ENCODE measurements at regions not wholly inside any gene's neighbourhood (a gene's known extent, or its start where the extent isn't known, plus 50 kb on each side); places are given as distances from the start of the nearest gene placed in this dataset.

DNA sequence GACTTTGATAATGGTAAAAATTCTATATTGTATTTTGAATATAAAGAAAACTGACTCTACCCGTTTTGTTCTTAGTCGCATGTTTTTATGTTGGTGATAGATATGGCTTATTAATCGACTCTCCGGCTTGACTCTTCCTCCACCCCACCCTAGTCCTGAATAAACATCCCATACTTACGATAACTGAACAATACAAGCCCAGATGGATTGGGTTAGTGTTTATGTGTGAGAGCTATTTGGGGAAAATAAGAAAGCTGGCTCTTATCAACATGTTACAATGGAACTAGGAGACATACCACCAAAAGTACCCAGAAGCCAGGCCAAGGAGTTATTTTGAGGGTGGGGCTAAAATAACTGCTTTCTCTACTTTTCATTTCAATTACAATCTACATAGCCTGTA lies 796.3 kb downstream of the DIAPH3 start:
- CTCF ChIA-PET: no interaction called here
- POLR2A ChIA-PET: no interaction called here
- TF ChIP-seq, protein P1, sequence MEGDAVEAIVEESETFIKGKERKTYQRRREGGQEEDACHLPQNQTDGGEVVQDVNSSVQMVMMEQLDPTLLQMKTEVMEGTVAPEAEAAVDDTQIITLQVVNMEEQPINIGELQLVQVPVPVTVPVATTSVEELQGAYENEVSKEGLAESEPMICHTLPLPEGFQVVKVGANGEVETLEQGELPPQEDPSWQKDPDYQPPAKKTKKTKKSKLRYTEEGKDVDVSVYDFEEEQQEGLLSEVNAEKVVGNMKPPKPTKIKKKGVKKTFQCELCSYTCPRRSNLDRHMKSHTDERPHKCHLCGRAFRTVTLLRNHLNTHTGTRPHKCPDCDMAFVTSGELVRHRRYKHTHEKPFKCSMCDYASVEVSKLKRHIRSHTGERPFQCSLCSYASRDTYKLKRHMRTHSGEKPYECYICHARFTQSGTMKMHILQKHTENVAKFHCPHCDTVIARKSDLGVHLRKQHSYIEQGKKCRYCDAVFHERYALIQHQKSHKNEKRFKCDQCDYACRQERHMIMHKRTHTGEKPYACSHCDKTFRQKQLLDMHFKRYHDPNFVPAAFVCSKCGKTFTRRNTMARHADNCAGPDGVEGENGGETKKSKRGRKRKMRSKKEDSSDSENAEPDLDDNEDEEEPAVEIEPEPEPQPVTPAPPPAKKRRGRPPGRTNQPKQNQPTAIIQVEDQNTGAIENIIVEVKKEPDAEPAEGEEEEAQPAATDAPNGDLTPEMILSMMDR (IDR thresholded peaks at IDR 0.05; ENCODE audit: control extremely low read depth, extremely low read depth, low read depth, missing control alignments): no peak
- no peak for DNase-seq (ENCODE audit: extremely low spot score)

- POLR2A ChIA-PET: no interaction called here
- no peak for DNase-seq (ENCODE audit: extremely low spot score)
- TF ChIP-seq, protein P1 (IDR thresholded peaks at IDR 0.05; ENCODE audit: control extremely low read depth, extremely low read depth, low read depth, missing control alignments): no peak
- CTCF ChIA-PET: no interaction called here
These were observed 795.8 kb downstream of the DIAPH3 start for GRCh38 chr13:59367904-59368303.

DNA sequence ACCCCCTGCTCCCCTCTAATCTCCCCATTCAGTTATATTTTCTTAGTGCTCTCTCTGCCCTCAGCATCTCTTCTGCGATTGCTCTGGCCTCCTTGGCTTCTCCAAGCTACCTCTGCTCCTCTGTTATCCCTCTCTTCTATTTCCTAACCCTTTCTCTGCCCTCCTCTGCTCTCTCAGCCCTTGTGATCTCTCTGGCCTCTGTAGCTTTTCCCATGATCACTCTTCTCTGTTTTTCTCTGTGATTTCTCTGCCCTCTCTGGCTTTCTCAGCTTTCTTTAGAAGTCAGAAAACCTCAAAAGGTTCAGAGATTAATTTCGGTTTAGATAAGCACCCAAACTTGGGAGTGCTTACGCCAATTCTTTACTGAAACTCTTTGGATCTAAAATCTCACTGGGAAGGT lies 795.0 kb downstream of the DIAPH3 start:
- DNase-seq (ENCODE audit: extremely low spot score): no peak
- TF ChIP-seq, protein P1 (IDR thresholded peaks at IDR 0.05; ENCODE audit: control extremely low read depth, extremely low read depth, low read depth, missing control alignments): no peak
- POLR2A ChIA-PET: no interaction called here
- CTCF ChIA-PET: interaction anchor here (1.1 to 1.5 kb wide), 2 partner anchors 8 to 51 kb away, joined by 4 read pairs; no protein-coding TSS in a partner anchor

DNA sequence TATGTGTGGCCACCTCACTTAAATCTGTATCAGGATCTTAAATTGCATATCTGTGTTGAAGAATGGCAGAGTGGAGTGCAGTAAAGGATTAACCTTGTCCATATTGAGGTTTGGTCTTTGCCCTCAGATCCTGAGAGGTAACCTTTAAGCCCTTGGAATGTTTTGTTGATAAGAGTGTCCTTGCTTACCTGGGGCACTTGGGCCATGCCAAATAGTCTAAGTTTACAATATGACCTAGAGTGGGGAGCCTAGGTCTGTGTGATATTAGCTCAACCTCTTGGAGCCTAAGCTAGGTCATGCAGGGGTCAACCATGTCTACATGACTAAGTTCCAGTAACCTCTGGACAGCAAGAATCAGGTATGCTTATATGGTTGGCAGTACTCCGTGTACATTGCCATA lies 792.5 kb downstream of the DIAPH3 start:
- CTCF ChIA-PET: interaction anchor here (1.8 kb wide), 1 partner anchor 8 kb away, joined by 4 read pairs; no protein-coding TSS in a partner anchor
- no peak for DNase-seq (ENCODE audit: extremely low spot score)
- POLR2A ChIA-PET: no interaction called here
- TF ChIP-seq, protein P1 (IDR thresholded peaks at IDR 0.05; ENCODE audit: control extremely low read depth, extremely low read depth, low read depth, missing control alignments): no peak

DNA sequence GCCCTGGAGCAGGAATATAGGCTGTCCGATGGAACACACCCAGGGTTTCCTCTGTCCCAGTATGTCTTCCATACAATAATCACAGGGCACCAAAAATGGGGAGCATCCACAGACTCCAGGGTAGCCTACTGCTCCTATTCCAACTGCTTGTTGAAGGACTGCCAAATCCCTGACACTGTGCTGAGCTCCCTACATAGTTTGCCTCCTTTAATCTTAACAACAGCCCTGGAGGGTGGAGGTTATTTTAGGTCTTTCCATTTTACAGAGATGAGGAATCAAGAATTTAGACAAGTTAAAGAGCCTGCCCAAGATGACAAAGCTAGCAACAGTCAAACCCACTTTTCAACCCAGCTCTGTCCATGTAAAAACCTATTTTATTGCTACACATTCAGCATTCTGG lies 790.4 kb downstream of the DIAPH3 start:
- TF ChIP-seq, protein P1 (IDR thresholded peaks at IDR 0.05; ENCODE audit: control extremely low read depth, extremely low read depth, low read depth, missing control alignments): no peak
- DNase-seq (ENCODE audit: extremely low spot score): no peak
- POLR2A ChIA-PET: no interaction called here
- CTCF ChIA-PET: interaction anchor here (0.9 to 1.8 kb wide), 3 partner anchors 10 to 18 kb away, joined by 3 to 4 read pairs (median 4); no protein-coding TSS in a partner anchor

DNA sequence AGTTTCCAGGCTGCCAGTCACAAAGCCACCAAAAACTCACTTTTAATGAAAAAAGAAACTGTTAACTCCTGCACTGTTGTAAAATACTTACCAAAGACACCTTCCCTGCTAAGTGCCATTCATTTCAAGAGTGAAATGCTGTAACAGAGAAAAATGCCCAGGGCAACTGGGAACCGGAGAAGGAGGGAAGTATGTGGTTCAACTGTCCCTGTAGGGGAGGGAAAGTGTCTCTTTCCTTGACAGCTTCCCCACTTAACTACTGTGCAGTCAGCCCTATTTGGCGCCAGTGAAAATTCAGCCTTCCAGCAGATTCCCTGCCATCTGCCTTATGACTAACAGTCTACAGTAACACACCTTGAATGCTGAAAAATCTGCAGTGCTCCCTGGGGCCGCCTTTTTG lies 789.0 kb downstream of the DIAPH3 start:
- CTCF ChIA-PET: interaction anchor here (3.3 kb wide), 1 partner anchor 18 kb away, joined by 19 read pairs; no protein-coding TSS in a partner anchor
- no peak for DNase-seq (ENCODE audit: extremely low spot score)
- POLR2A ChIA-PET: no interaction called here
- TF ChIP-seq, protein P1 (IDR thresholded peaks at IDR 0.05; ENCODE audit: control extremely low read depth, extremely low read depth, low read depth, missing control alignments): no peak

DNA sequence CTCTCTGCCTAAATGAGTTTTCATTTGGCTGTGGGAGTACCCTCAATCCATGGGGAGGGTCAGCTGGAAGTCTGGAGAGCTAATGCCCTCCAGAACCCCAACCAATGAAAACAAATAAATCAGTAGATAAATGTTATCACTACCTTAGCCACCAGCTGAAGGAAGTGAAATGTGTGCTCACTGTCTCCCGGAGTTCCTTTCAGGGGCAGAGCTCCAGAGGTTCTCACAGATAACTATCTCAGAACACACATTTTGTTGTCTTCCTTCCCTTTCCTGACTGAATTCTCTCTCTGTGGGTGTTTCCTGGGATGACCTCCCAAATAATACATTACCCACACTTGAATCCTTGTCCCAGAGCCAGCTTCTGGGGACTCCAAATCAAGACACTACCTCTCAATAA lies 779.6 kb downstream of the DIAPH3 start:
- ChIA-PET POLR2A (no interaction called here), CTCF (interaction anchor here (1.2 kb wide), 1 partner anchor 67 kb away, joined by 3 read pairs; no protein-coding TSS in a partner anchor)
- TF ChIP-seq, protein P1 (IDR thresholded peaks at IDR 0.05; ENCODE audit: control extremely low read depth, extremely low read depth, low read depth, missing control alignments): no peak
- DNase-seq (ENCODE audit: extremely low spot score): no peak
